Muscle of back (tissue), 3 donors: ENCODE measurements at regions not wholly inside any gene's neighbourhood (a gene's known extent, or its start where the extent isn't known, plus 50 kb on each side); places are given as distances from the start of the nearest gene placed in this dataset.

Experiments
- DNase-seq, 3 donors: peaks; one replicate each; pipeline versions ENCODE4 v3.0.0 to v3.0.0-alpha.2; 2013

DNA sequence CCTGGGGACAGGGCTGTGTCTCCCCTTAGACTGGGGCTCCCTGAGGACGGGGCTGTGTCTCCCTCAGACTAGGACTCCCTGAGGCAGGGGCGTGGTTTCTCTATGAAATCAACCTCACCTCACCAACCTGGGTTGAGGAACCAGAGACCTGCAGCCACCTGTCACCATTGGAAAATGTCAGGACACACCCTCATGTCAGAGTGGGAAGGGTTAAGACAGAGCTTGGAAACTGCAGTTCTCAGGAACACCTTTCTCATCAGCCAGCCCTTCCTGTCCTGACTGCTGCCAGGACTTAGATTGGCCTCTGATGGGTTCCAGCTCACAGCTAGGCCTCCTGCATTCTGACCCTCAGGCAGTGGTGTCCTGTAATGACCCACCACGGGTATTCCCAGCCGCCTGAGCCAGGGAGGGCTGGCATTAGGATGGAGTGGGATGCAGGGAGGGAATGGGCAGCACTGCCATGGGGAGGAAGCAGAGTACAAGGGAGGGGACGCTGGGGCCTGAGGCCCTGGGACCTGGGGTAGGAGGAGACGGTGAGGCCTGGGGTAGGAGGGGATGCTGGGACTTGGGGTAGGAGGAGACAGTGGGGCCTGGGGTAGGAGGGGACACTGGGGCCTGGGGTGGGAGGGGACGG is 76.3 kb downstream of the MRPL14 start:
- DNase-seq = no peak

DNA sequence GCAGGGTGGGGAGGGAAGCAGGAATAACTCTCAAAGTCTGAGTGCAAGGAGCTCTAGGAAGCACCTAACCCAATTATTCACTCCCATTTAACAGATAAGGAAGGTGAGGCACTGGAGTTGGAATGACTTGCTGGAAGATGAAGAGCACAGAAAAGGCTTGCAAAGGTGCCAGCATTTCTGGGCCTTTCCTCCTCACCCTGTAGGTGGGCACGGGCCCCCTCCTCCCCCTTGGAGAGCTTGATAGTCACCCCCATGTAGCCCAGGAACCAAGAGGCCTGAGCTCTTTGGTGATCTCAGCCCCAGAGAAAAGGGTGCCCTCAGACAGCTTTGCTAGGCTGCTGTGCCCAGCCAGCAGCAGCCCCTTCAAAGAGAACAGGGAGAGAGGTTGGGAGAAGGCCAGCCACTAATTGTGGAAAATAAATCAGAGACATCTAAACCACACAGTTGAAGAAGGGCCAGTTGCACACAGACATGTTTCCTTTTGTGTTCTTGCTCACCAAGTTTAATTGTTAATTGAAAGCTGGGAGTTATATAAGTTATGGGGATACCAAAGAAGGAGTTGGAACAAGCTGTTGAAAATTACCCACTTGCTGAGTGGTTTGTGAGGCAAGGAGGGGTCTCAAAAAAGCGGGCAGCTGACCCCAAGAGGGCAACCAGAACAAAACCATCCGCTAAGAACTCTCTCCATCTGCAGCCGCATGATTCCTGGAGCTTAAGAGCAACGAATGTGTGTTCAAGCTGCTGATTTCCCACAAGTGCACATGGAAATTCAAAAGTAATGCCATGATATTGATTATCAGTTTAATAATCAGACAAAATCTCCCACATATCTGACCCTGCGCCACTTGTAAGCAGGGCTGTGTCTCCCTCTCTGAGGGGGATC is 77.0 kb downstream of the MRPL14 start:
- DNase-seq = no peak

DNA sequence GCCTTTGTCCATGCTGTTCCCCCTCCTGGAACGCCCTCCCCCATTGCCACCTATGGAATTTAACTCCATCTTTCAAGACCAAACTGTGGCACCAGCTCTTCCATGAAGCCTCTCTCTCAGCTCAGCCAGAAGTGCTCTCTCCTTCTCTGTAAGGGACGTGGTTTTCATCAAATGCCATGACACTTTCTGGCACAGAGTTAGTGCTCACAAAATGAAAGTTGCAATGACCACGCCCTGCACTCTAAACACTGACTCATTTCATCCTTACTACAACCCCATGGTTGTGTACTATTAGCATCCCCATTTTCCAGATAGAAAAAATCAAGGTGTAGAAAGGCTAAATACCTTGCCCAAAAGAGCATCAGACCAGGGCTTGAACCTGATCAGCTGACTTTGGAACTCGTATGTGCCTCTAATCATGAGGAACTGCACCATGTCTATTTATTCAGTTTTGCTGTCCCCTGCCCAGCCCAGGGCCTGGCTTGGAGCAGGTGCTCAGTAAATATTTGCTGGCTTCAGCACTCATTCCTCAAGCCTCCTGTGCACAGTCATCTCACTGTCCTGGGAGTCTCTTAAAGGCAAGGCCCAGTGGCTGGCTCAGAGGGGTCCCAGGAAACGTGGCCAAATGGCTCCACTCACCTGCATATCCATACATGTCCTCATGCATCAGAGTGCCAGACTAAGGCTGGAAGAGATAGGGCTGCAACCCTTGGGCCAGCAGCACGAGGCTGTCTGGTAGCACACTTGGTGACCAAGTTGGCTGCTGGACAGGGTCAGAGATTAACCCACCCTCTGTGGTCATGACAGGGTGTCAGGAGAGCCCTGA is 77.9 kb downstream of the MRPL14 start:
- no peak for DNase-seq

DNA sequence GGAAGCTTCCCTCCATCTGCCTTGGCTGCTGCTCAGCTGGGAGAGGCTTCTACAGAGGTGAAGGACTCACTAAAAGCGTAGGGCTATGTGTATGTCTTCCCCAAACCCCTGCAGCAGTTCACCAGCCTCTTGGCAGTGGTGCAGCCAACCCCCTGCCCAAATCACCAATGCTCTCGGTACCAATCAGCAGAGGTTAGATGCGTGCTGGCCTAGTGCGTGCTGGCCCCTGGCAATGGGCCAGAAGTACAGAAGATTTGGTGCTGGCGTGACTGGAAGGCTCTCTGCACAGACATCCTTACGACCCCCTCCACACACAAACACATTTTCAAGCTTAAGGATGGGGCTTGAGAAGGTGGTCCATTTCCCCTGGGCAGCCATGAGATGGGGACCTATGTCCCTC is 79.0 kb downstream of the MRPL14 start:
- DNase-seq = no peak

DNA sequence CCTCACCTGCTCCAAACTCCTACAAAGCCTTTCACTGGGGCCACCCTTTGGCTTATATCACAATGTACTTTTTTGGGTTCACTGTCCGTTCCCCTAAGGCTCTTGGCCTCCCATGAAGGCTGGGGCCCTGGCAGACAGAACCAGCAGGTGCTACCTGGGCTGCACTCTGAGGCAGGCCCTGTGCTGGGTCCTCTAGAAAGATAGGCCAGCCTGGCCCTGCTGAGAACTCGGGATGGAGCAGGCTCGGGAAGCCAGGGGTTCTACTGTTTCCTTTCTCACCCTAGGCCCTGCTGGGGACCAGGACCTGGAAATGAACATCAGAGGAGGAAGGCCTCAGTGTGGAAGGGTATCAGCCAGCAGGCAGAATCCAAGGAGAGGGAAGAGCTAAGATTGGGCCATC is 79.5 kb downstream of the MRPL14 start:
- no peak for DNase-seq

- no peak for DNase-seq
Measured at GRCh38 chr6:44047179-44047546, 80.1 kb downstream of the MRPL14 start.

GRCh38 chr6:44046516-44047178 is 80.6 kb downstream of the MRPL14 start:
- no peak for DNase-seq

- DNase-seq = peak in 1 of 3 donors; percentile 56
Measured at GRCh38 chr6:44045672-44046015, 81.6 kb downstream of the MRPL14 start.

GRCh38 chr6:44044940-44045671 is 82.1 kb downstream of the MRPL14 start:
- DNase-seq = no peak

DNA sequence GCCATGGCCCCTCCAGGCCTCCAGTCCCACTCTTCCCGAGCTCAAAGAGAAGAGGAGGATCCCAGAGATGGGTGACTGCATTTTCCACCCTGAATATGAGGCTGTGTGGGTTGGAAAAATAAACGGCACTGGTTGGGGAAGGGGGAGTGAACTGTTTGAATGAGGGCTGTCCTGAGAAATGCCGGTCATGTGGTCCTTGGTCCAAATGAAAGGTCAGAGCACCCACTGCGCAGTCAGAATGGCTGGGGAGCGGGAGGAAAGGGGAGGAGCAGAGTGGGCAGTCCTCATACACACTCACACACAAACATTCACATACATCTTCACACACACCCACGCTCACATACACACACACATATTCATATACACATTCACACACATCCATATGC is 83.1 kb downstream of the MRPL14 start:
- peak in 1 of 3 donors; percentile 63 for DNase-seq

GRCh38 chr6:44043479-44044153 is 83.6 kb downstream of the MRPL14 start:
- DNase-seq = peak in 2 of 3 donors; percentile 42 to 68

GRCh38 chr6:44042989-44043478 is 84.2 kb downstream of the MRPL14 start:
- DNase-seq = no peak

DNA sequence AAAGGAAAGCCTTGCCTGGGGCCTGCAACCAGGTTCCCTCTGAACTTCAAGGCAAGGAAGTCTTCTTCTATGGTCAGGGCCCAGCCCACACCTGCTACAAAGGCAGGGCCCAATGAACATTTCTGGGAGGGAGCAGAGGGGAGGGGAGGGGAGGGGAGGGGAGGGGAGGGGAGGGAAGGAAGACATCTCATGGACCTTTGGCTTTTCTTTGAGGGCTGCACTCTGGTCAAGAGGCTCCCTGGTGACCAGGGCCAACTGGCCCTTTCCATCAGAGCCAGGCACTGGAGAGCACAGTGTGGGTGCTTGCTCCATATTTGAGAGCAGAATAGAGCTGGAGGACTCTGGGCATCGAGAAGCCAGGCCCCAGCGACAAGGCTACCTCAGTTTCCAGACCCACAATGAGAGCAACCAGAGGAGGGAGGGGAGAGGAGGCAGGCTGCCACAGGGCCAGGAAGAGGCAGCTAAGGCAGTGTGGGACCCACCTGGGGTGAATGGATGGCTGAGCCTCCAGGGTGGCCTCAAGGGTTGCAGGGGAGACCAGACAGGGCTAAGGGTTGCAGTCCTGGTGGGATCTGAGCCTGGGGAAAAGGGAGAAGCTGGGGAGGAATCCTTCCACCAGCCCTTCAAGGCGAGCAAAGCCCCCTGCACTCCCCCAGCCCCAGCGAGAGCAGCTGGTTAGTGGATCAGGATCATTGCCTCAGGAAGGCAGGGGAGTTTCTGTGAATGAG is 84.8 kb downstream of the MRPL14 start:
- no peak for DNase-seq

DNA sequence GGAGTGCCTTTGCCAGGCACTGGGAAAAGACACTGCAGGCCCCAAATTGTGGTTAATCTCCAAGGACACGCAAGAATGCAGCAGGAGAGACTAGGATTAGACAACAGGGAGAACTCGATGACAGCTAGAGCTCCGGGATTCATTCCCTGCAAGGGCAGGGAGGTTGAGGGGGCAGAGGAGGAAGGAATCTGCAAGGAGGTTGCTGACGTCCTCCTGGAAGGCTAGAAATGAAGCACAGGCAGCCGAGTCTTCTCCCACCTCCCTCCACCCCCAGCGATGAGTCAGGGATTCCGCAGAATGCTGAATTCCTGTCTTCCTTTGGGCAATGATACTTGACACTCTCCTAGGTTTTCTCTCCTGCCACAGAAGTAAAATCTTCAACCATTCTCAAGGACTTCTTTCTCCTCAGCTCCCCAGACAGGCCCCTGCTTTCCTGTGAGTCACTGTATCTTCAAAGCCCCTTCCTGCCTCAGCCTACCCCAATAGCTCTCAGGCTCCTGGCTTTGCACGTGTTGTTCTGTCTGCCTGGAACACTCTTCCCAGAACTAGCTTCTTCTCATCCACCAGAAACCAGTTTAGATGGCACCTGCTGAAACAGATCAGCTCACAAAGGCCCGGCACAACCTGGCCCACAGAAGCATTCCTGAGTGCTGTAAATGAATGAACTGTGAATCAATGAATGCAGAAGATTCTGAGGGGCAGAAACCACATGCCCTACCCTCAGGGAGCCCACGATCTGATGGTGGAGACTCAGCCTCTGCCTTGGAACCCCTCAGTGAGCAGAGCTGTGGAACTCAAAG is 85.6 kb downstream of the MRPL14 start:
- peak; percentile 73 to 98 (median 83) for DNase-seq

GRCh38 chr6:44040786-44041185 is 86.5 kb downstream of the MRPL14 start:
- no peak for DNase-seq

- no peak for DNase-seq
Measured at GRCh38 chr6:44039839-44040350, 87.4 kb downstream of the MRPL14 start.

- DNase-seq = no peak
Measured at GRCh38 chr6:44039191-44039719, 88.0 kb downstream of the MRPL14 start.

DNA sequence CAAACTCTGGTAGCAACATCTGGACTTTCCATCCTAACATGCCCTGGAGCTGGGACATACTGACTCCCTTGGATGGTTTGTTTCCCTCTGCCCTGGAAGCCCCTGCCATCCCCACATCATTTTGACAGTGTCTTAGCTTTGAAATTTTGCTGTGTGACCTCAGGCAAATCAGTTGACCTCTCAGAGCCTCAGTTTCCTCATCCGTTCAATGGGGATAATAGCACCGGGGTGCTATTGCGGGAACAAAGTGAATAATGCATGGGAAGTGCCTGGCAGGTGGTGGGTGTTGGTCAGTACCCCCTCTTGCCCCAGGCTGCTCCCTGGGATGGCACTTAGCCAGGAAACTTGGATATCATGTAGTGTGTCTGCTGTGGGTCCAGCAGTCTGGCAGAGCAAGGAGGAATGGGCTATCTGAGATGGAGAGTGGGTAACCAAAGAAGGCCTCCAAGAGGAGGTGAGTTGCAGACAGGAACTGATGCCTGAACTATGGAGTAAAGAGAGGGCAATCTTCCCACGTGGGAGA is 88.6 kb downstream of the MRPL14 start:
- DNase-seq = no peak
